ENCODE measurements at regions not wholly inside any gene's neighbourhood (a gene's known extent, or its start where the extent isn't known, plus 50 kb on each side); places are given as distances from the start of the nearest gene placed in this dataset.

DNA sequence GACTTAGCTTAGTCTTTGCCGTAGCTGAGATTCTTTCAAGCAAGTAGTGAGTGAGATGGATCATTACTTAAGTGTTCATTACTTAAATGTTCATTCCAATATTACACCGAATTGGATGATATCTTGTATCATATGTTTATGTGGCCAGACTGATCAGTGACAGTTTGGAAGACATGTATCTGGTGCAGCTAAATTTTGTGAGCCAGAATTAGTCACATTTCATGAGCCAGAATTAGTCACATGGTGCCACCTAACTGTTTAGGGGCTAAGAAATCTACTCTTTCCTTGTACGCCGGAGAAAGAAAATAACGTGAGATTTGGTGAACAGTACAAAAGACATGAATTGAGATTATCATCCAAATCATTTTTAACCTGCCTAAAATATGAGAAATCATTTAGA is 355.6 kb downstream of the USP25 start:
- Histone ChIP-seq H3K27ac (ENCODE audit: low read depth in 1 of 2, low read length in 1 of 2) (no peak overlapping the region), H3K9me3 (ENCODE audit: control insufficient read depth in 2 of 2, insufficient read depth in 1 of 2, low read length in 1 of 2) (no peaks in the 10 kb centered on the region), H3K36me3 (ENCODE audit: control insufficient read depth in 2 of 2, insufficient read depth in 2 of 2, low read length in 1 of 2) (no peaks in the 10 kb centered on the region), H3K27me3 (ENCODE audit: control insufficient read depth in 2 of 2, insufficient read depth in 1 of 2, low read length in 1 of 2) (no peaks in the 10 kb centered on the region), H3K4me3 (ENCODE audit: low read length in 2 of 2) (no peak overlapping the region), H3K4me1 (ENCODE audit: control insufficient read depth in 2 of 2, insufficient read depth in 2 of 2, low read length in 2 of 2) (no peaks in the 10 kb centered on the region)
- 96% methylated on average over 5 of the region's 5 CpGs for WGBS
- DNase-seq (ENCODE audit: low read depth in 6 of 9, low spot score in 9 of 9), result no peak

DNA sequence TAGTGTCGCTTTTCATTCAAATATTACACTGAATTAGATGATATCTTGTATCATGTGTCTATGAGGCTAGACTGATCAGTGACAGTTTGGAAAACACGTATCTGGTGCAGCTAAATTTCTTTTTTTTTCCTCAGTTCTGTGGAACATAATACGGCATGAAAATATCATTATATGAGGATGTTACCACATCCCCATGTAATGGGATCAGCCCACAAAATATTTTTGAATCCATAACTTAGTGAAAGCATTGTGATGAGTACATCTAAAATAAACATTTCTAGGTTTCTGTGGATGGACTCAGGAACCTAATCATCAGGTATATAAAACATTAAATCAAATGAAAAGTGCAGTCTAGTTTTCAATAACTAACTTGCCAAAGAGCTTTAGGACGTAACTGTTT is 356.3 kb downstream of the USP25 start:
- Histone ChIP-seq H3K27ac (ENCODE audit: low read depth in 1 of 2, low read length in 1 of 2) (no peak overlapping the region), H3K36me3 (ENCODE audit: control insufficient read depth in 2 of 2, insufficient read depth in 2 of 2, low read length in 1 of 2) (no peaks in the 10 kb centered on the region), H3K27me3 (ENCODE audit: control insufficient read depth in 2 of 2, insufficient read depth in 1 of 2, low read length in 1 of 2) (no peaks in the 10 kb centered on the region), H3K4me3 (ENCODE audit: low read length in 2 of 2) (no peak overlapping the region), H3K4me1 (ENCODE audit: control insufficient read depth in 2 of 2, insufficient read depth in 2 of 2, low read length in 2 of 2) (no peaks in the 10 kb centered on the region), H3K9me3 (ENCODE audit: control insufficient read depth in 2 of 2, insufficient read depth in 1 of 2, low read length in 1 of 2) (no peaks in the 10 kb centered on the region)
- DNase-seq (ENCODE audit: low read depth in 6 of 9, low spot score in 9 of 9), result no peak
- WGBS, result 87% methylated on average over 4 of the region's 4 CpGs

DNA sequence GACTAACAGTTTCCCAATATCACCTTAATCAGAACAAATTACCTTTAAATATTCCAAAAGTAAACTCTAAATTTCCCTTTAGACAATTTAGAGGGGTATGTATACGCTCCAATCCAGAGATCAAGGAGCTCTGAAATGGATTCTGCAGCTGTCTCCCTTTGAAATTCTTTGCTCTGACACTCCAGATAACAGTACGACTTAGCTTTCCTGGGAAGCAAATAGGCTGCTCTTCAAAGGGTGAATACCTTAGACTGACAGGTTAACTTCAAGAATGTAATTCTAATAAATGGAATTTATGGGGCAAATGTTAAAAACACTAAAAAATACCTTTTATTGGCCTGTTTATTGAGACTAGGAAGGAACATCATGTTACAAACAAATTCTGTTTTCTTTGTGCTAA is 357.2 kb downstream of the USP25 start:
- H3K9me3 ChIP-seq (ENCODE audit: control insufficient read depth in 2 of 2, insufficient read depth in 1 of 2, low read length in 1 of 2), result no peaks in the 10 kb centered on the region
- 96% methylated on average over 2 of the region's 2 CpGs for WGBS
- H3K27ac ChIP-seq (ENCODE audit: low read depth in 1 of 2, low read length in 1 of 2), result no peak overlapping the region
- DNase-seq (ENCODE audit: low read depth in 6 of 9, low spot score in 9 of 9), result no peak
- no peaks in the 10 kb centered on the region for H3K36me3 ChIP-seq (ENCODE audit: control insufficient read depth in 2 of 2, insufficient read depth in 2 of 2, low read length in 1 of 2)
- no peaks in the 10 kb centered on the region for H3K27me3 ChIP-seq (ENCODE audit: control insufficient read depth in 2 of 2, insufficient read depth in 1 of 2, low read length in 1 of 2)
- H3K4me3 ChIP-seq (ENCODE audit: low read length in 2 of 2), result no peak overlapping the region
- H3K4me1 ChIP-seq (ENCODE audit: control insufficient read depth in 2 of 2, insufficient read depth in 2 of 2, low read length in 2 of 2), result no peaks in the 10 kb centered on the region

GRCh38 chr21:16087523-16087922 is 357.7 kb downstream of the USP25 start:
- WGBS, result 96% methylated on average over 1 of the region's 1 CpG

GRCh38 chr21:16088056-16088455 is 358.3 kb downstream of the USP25 start:
- no peak overlapping the region for H3K4me3 ChIP-seq (ENCODE audit: low read length in 2 of 2)
- 96% methylated on average over 1 of the region's 1 CpG for WGBS

More at GRCh38 chr21:16087523-16087922, 357.7 kb downstream of the USP25 start:
- no peaks in the 10 kb centered on the region for H3K27me3 ChIP-seq (ENCODE audit: control insufficient read depth in 2 of 2, insufficient read depth in 1 of 2, low read length in 1 of 2)
- H3K9me3 ChIP-seq (ENCODE audit: control insufficient read depth in 2 of 2, insufficient read depth in 1 of 2, low read length in 1 of 2), result no peaks in the 10 kb centered on the region
- no peaks in the 10 kb centered on the region for H3K36me3 ChIP-seq (ENCODE audit: control insufficient read depth in 2 of 2, insufficient read depth in 2 of 2, low read length in 1 of 2)
- H3K4me1 ChIP-seq (ENCODE audit: control insufficient read depth in 2 of 2, insufficient read depth in 2 of 2, low read length in 2 of 2), result no peaks in the 10 kb centered on the region
- H3K27ac ChIP-seq (ENCODE audit: low read depth in 1 of 2, low read length in 1 of 2), result no peak overlapping the region
- no peak for DNase-seq (ENCODE audit: low read depth in 6 of 9, low spot score in 9 of 9)
- H3K4me3 ChIP-seq (ENCODE audit: low read length in 2 of 2), result no peak overlapping the region

GRCh38 chr21:16095005-16095404 is 365.2 kb downstream of the USP25 start:
- no peak for DNase-seq (ENCODE audit: low read depth in 6 of 9, low spot score in 9 of 9)
- H3K27me3 ChIP-seq (ENCODE audit: control insufficient read depth in 2 of 2, insufficient read depth in 1 of 2, low read length in 1 of 2), result no peaks in the 10 kb centered on the region
- no peak overlapping the region for H3K27ac ChIP-seq (ENCODE audit: low read depth in 1 of 2, low read length in 1 of 2)
- H3K36me3 ChIP-seq (ENCODE audit: control insufficient read depth in 2 of 2, insufficient read depth in 2 of 2, low read length in 1 of 2), result no peaks in the 10 kb centered on the region
- 94% methylated on average over 3 of the region's 3 CpGs for whole genome bisulfite sequencing
- no peak overlapping the region for H3K4me3 ChIP-seq (ENCODE audit: low read length in 2 of 2)
- no peaks in the 10 kb centered on the region for H3K4me1 ChIP-seq (ENCODE audit: control insufficient read depth in 2 of 2, insufficient read depth in 2 of 2, low read length in 2 of 2)
- no peaks in the 10 kb centered on the region for H3K9me3 ChIP-seq (ENCODE audit: control insufficient read depth in 2 of 2, insufficient read depth in 1 of 2, low read length in 1 of 2)

More at GRCh38 chr21:16088056-16088455, 358.3 kb downstream of the USP25 start:
- no peak for DNase-seq (ENCODE audit: low read depth in 6 of 9, low spot score in 9 of 9)
- Histone ChIP-seq H3K36me3 (ENCODE audit: control insufficient read depth in 2 of 2, insufficient read depth in 2 of 2, low read length in 1 of 2) (no peaks in the 10 kb centered on the region), H3K27ac (ENCODE audit: low read depth in 1 of 2, low read length in 1 of 2) (no peak overlapping the region), H3K9me3 (ENCODE audit: control insufficient read depth in 2 of 2, insufficient read depth in 1 of 2, low read length in 1 of 2) (no peaks in the 10 kb centered on the region), H3K27me3 (ENCODE audit: control insufficient read depth in 2 of 2, insufficient read depth in 1 of 2, low read length in 1 of 2) (no peaks in the 10 kb centered on the region), H3K4me1 (ENCODE audit: control insufficient read depth in 2 of 2, insufficient read depth in 2 of 2, low read length in 2 of 2) (no peaks in the 10 kb centered on the region)

GRCh38 chr21:16096988-16097387 is 367.2 kb downstream of the USP25 start:
- no peaks in the 10 kb centered on the region for H3K27me3 ChIP-seq (ENCODE audit: control insufficient read depth in 2 of 2, insufficient read depth in 1 of 2, low read length in 1 of 2)
- no peaks in the 10 kb centered on the region for H3K36me3 ChIP-seq (ENCODE audit: control insufficient read depth in 2 of 2, insufficient read depth in 2 of 2, low read length in 1 of 2)
- DNase-seq (ENCODE audit: low read depth in 6 of 9, low spot score in 9 of 9), result no peak
- H3K27ac ChIP-seq (ENCODE audit: low read depth in 1 of 2, low read length in 1 of 2), result no peak overlapping the region
- H3K4me3 ChIP-seq (ENCODE audit: low read length in 2 of 2), result no peak overlapping the region
- no peaks in the 10 kb centered on the region for H3K4me1 ChIP-seq (ENCODE audit: control insufficient read depth in 2 of 2, insufficient read depth in 2 of 2, low read length in 2 of 2)
- H3K9me3 ChIP-seq (ENCODE audit: control insufficient read depth in 2 of 2, insufficient read depth in 1 of 2, low read length in 1 of 2), result no peaks in the 10 kb centered on the region
- WGBS, result 98% methylated on average over 3 of the region's 3 CpGs

GRCh38 chr21:16102113-16102512 is 372.3 kb downstream of the USP25 start:
- no peak for DNase-seq (ENCODE audit: low read depth in 6 of 9, low spot score in 9 of 9)
- WGBS, result 94% methylated on average over 2 of the region's 2 CpGs
- no peaks in the 10 kb centered on the region for H3K4me1 ChIP-seq (ENCODE audit: control insufficient read depth in 2 of 2, insufficient read depth in 2 of 2, low read length in 2 of 2)
- H3K27me3 ChIP-seq (ENCODE audit: control insufficient read depth in 2 of 2, insufficient read depth in 1 of 2, low read length in 1 of 2), result no peaks in the 10 kb centered on the region
- no peaks in the 10 kb centered on the region for H3K9me3 ChIP-seq (ENCODE audit: control insufficient read depth in 2 of 2, insufficient read depth in 1 of 2, low read length in 1 of 2)
- no peaks in the 10 kb centered on the region for H3K36me3 ChIP-seq (ENCODE audit: control insufficient read depth in 2 of 2, insufficient read depth in 2 of 2, low read length in 1 of 2)
- H3K27ac ChIP-seq (ENCODE audit: low read depth in 1 of 2, low read length in 1 of 2), result no peak overlapping the region
- no peak overlapping the region for H3K4me3 ChIP-seq (ENCODE audit: low read length in 2 of 2)

DNA sequence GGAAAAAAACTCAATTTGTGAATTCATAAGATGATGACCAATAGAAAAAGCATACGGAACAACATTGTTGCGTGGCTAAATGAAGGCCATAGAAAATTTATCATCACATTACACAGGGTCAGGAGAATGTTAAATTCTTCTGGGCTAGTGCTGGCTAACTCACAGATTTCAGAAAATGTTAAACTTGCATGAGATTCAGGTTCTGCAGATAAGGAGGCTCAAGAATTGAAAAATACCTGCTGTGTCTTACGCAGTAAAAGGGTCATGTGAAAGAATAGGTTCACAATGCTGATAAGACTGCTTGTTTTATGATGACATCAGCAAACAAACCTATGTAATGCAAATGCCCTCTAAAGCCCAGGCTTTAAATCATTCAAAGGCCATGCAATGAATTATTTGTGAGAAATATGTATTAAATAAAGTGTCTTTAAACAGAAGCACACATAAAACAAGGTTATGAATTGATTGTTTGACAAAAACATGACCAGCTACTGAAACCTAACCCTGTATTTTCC is 378.8 kb downstream of the USP25 start:
- H3K36me3 ChIP-seq (ENCODE audit: control insufficient read depth in 2 of 2, insufficient read depth in 2 of 2, low read length in 1 of 2), result no peaks in the 10 kb centered on the region
- DNase-seq (ENCODE audit: low read depth in 6 of 9, low spot score in 9 of 9), result no peak
- H3K27me3 ChIP-seq (ENCODE audit: control insufficient read depth in 2 of 2, insufficient read depth in 1 of 2, low read length in 1 of 2), result no peaks in the 10 kb centered on the region
- WGBS, result 96% methylated on average over 3 of the region's 3 CpGs
- no peak overlapping the region for H3K4me3 ChIP-seq (ENCODE audit: low read length in 2 of 2)
- H3K27ac ChIP-seq (ENCODE audit: low read depth in 1 of 2, low read length in 1 of 2), result no peak overlapping the region
- H3K4me1 ChIP-seq (ENCODE audit: control insufficient read depth in 2 of 2, insufficient read depth in 2 of 2, low read length in 2 of 2), result no peaks in the 10 kb centered on the region
- no peaks in the 10 kb centered on the region for H3K9me3 ChIP-seq (ENCODE audit: control insufficient read depth in 2 of 2, insufficient read depth in 1 of 2, low read length in 1 of 2)
